Caco-2 (cell line): ENCODE measurements at regions not wholly inside any gene's neighbourhood (a gene's known extent, or its start where the extent isn't known, plus 50 kb on each side); places are given as distances from the start of the nearest gene placed in this dataset.

Experiments used
- BruUV-seq: library from RNA; stranded (reverse); fragments of 400-500 nt; replicated peaks from 2 replicates; lab custom pipeline; 2021; lab: Mats Ljungman, UMichigan
- CTCF ChIA-PET: fragments of 300-600 bp; sonication (Branson Sonifier 250); formaldehyde crosslinking; loops from one replicate; lab custom pipeline; 2022; ENCODE audit warnings: antibody characterized with exemption; lab: Charles Lee
- POLR2A ChIA-PET: fragments of 300-600 bp; sonication (Branson Sonifier 250); formaldehyde crosslinking; loops from one replicate; lab custom pipeline; 2022; ENCODE audit warnings: antibody characterized with exemption; lab: Charles Lee
- DNase-seq, 2 experiments: peaks; one replicate each; pipeline versions ENCODE4 v3.0.0 to v3.0.0-alpha.2; 2020 to 2022
- H3K27me3 ChIP-seq: replicated peaks from 2 replicates; pipeline ENCODE4 v1.6.0; 2011; ENCODE audit warnings: low read length; ENCODE audit not compliant: control insufficient read depth, insufficient read depth
- H3K36me3 ChIP-seq: 2 replicates; pipeline ENCODE4 v1.5.1; 2011; ENCODE audit warnings: low read length; ENCODE audit not compliant: control insufficient read depth, insufficient read depth
- H3K4me1 ChIP-seq: fragments of 250-450 bp; sonication (Bioruptor Pico); 2 replicates; pipeline ENCODE4 v1.5.1; 2020; ENCODE audit warnings: mild to moderate bottlenecking
- H3K4me3 ChIP-seq: 2 replicates; pipeline ENCODE4 v1.5.1; 2011; ENCODE audit warnings: low read depth, mild to moderate bottlenecking, control low read depth, low read length
- H3K9me3 ChIP-seq: fragments of 250-450 bp; sonication (Bioruptor Pico); 2 replicates; pipeline ENCODE4 v1.5.1; 2020; ENCODE audit warnings: mild to moderate bottlenecking, moderate library complexity
- H3K27ac Mint-ChIP-seq: one replicate; pipeline ENCODE4 v1.8.0; 2022; ENCODE audit warnings: mixed read lengths; ENCODE audit not compliant: unreplicated experiment
- H3K27me3 Mint-ChIP-seq: one replicate; pipeline ENCODE4 v1.8.0; 2022; ENCODE audit warnings: mixed read lengths; ENCODE audit not compliant: insufficient read depth, unreplicated experiment
- H3K36me3 Mint-ChIP-seq: one replicate; pipeline ENCODE4 v1.8.0; 2022; ENCODE audit warnings: mild to moderate bottlenecking, mixed read lengths; ENCODE audit not compliant: insufficient read depth, unreplicated experiment
- H3K4me1 Mint-ChIP-seq: one replicate; pipeline ENCODE4 v1.8.0; 2022; ENCODE audit warnings: low read depth, mixed read lengths; ENCODE audit not compliant: unreplicated experiment
- H3K4me3 Mint-ChIP-seq: one replicate; pipeline ENCODE4 v1.8.0; 2022; ENCODE audit warnings: mild to moderate bottlenecking, moderate library complexity, mixed read lengths; ENCODE audit not compliant: unreplicated experiment
- H3K9me3 Mint-ChIP-seq: one replicate; pipeline ENCODE4 v1.8.0; 2022; ENCODE audit warnings: mixed read lengths; ENCODE audit not compliant: unreplicated experiment
- intact Hi-C: fragments of 100-400 bp; cut with micrococcal nuclease; formaldehyde crosslinking; loops from one replicate; pipeline ENCODE4 v1.10.0; 2022; ENCODE audit not compliant: unreplicated experiment
- TF ChIP-seq, protein P1 (sequence below), 2 experiments: fragments of 200-600 bp in 1 of 2; IDR thresholded peaks; 1 replicate in 1 of 2; 2 replicates in 1 of 2; pipeline versions ENCODE4 v1.5.1 to v1.8.0; 2011 to 2022; ENCODE audit warnings: antibody characterized with exemption in 1 of 2, control low read depth in 1 of 2, inconsistent platforms in 1 of 2, low read depth in 1 of 2, low read length in 1 of 2, mild to moderate bottlenecking in 1 of 2, moderate library complexity in 1 of 2; ENCODE audit not compliant: insufficient read depth in 1 of 2, severe bottlenecking in 1 of 2, unreplicated experiment in 1 of 2

DNA sequence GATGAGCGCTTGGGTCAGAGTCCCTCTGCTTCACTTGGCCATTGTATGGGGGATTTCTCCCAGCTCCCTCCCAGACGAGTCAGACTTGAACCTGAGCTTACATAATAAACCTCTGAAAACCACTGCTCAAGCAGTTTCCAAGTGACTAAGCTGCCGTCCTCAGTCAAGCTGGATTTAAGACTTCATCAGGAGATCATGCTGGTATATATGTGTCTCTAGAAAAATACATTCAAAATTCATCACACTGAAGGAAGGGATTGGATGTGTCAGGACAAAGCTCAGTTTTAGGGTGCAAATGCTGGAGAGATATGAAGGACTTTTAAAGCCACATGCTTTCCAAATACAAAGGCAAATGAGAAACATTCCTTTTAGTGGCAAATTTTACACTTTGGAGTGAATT, 114.3 kb downstream of the QDPR start:
- Mint-ChIP-seq H3K4me3 (no peak overlapping the region), H3K36me3 (no peaks in the 10 kb centered on the region), H3K4me1 (no peaks in the 10 kb centered on the region), H3K27ac (no peak overlapping the region), H3K9me3 (no peaks in the 10 kb centered on the region), H3K27me3 (peaks cover 13% of the 10 kb centered on the region)
- intact Hi-C loops = no loop called here
- Histone ChIP-seq H3K27me3 (no peaks in the 10 kb centered on the region), H3K9me3 (no peaks in the 10 kb centered on the region), H3K36me3 (no peaks in the 10 kb centered on the region), H3K4me3 (no peak overlapping the region), H3K4me1 (no peaks in the 10 kb centered on the region)
- no TSS peak for BruUV-seq
- POLR2A ChIA-PET = no interaction called here
- TF ChIP-seq, protein P1, sequence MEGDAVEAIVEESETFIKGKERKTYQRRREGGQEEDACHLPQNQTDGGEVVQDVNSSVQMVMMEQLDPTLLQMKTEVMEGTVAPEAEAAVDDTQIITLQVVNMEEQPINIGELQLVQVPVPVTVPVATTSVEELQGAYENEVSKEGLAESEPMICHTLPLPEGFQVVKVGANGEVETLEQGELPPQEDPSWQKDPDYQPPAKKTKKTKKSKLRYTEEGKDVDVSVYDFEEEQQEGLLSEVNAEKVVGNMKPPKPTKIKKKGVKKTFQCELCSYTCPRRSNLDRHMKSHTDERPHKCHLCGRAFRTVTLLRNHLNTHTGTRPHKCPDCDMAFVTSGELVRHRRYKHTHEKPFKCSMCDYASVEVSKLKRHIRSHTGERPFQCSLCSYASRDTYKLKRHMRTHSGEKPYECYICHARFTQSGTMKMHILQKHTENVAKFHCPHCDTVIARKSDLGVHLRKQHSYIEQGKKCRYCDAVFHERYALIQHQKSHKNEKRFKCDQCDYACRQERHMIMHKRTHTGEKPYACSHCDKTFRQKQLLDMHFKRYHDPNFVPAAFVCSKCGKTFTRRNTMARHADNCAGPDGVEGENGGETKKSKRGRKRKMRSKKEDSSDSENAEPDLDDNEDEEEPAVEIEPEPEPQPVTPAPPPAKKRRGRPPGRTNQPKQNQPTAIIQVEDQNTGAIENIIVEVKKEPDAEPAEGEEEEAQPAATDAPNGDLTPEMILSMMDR (IDR thresholded peaks at IDR 0.05; ENCODE audit: insufficient read depth in 1 of 2, low read depth in 1 of 2, low read length in 1 of 2, severe bottlenecking in 1 of 2, unreplicated experiment in 1 of 2) = no peak
- DNase-seq = no peak
- CTCF ChIA-PET = no interaction called here

DNA sequence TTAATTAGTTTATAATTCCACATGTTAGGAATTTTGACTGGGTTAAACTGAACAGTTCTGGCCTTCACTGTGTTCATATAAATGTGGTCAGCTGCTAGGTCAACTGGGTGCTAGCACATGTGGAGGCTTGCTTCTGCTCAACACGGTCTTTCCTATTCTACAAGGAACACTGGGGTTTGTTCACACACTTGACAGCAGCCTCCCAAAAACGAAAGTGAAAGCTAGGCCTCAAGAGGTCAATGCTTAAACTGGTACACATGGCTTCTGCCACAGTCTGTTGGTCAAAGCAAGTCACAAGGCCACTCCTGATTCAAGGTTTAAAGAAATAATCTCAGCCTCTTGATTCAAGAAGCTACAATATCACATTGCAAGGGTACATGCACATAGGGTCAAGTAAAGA, 126.5 kb downstream of the QDPR start:
- CTCF ChIA-PET = no interaction called here

DNA sequence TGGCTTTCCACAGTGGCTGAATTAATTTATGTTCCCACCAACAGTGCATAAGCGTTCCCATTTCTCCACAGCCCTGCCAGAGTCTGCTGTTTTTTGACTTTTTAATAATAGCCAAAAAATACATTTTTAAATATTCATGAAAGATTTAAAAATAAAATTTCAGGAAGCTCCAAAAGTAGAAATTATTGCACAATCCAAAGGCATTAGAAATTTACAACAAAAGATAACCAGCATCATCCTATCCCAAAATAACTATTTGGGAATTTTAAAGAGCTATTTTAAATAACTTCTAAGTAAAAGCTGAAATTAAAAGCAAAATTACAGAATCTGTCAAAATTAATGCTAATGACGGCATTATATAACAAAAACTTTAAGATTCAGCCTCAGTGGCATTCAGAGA, 131.5 kb downstream of the QDPR start:
- H3K36me3 ChIP-seq = no peaks in the 10 kb centered on the region
- H3K27me3 Mint-ChIP-seq = peaks cover 6% of the 10 kb centered on the region
- no peaks in the 10 kb centered on the region for H3K27me3 ChIP-seq
- ChIA-PET POLR2A (no interaction called here), CTCF (no interaction called here)
- no peaks in the 10 kb centered on the region for H3K4me1 ChIP-seq
- no peaks in the 10 kb centered on the region for H3K36me3 Mint-ChIP-seq
- no peaks in the 10 kb centered on the region for H3K4me1 Mint-ChIP-seq
- no peak overlapping the region for H3K4me3 Mint-ChIP-seq
- H3K4me3 ChIP-seq = no peak overlapping the region
- no peaks in the 10 kb centered on the region for H3K9me3 ChIP-seq
- H3K27ac Mint-ChIP-seq = no peak overlapping the region
- BruUV-seq = no TSS peak
- H3K9me3 Mint-ChIP-seq = no peaks in the 10 kb centered on the region
- TF ChIP-seq, protein P1 (IDR thresholded peaks at IDR 0.05; ENCODE audit: insufficient read depth in 1 of 2, low read depth in 1 of 2, low read length in 1 of 2, severe bottlenecking in 1 of 2, unreplicated experiment in 1 of 2) = no peak
- DNase-seq = no peak
- intact Hi-C loops = no loop called here

More for the DNA sequence above, 126.5 kb downstream of the QDPR start:
- DNase-seq = no peak
- H3K36me3 ChIP-seq = no peaks in the 10 kb centered on the region
- Mint-ChIP-seq H3K9me3 (peaks cover 8% of the 10 kb centered on the region), H3K36me3 (no peaks in the 10 kb centered on the region), H3K27ac (no peak overlapping the region), H3K27me3 (no peaks in the 10 kb centered on the region), H3K4me1 (no peaks in the 10 kb centered on the region), H3K4me3 (no peak overlapping the region)
- TF ChIP-seq, protein P1 (IDR thresholded peaks at IDR 0.05; ENCODE audit: insufficient read depth in 1 of 2, low read depth in 1 of 2, low read length in 1 of 2, severe bottlenecking in 1 of 2, unreplicated experiment in 1 of 2) = no peak
- H3K4me3 ChIP-seq = no peak overlapping the region
- no TSS peak for BruUV-seq
- no peaks in the 10 kb centered on the region for H3K4me1 ChIP-seq
- no peaks in the 10 kb centered on the region for H3K9me3 ChIP-seq
- intact Hi-C loops = no loop called here
- POLR2A ChIA-PET = no interaction called here
- H3K27me3 ChIP-seq = no peaks in the 10 kb centered on the region
